Thoracic aorta (tissue), 2 donors: ENCODE measurements at regions not wholly inside any gene's neighbourhood (a gene's known extent, or its start where the extent isn't known, plus 50 kb on each side); places are given as distances from the start of the nearest gene placed in this dataset.

Source experiments
- ATAC-seq: fragments of 150-250 bp; one replicate; pipeline ENCODE4 v1.8.0; 2017; ENCODE audit warnings: low read depth; ENCODE audit not compliant: insufficient number of reproducible peaks, low FRiP score
- DNase-seq: peaks from one replicate; pipeline ENCODE4 v3.0.0-alpha.2; 2020; ENCODE audit warnings: low spot score
- H3K27ac ChIP-seq, 2 donors: fragments of 200-600 bp; sonication (generic); 1 replicate in 1 of 2; 2 replicates in 1 of 2; pipeline ENCODE4 v1.5.1; 2016; ENCODE audit warnings: mild to moderate bottlenecking in 2 of 2, moderate library complexity in 2 of 2
- H3K27me3 ChIP-seq: fragments of 200-600 bp; sonication (generic); replicated peaks from 2 replicates; pipeline ENCODE4 v1.6.0; 2016; ENCODE audit warnings: mild to moderate bottlenecking; ENCODE audit not compliant: insufficient read depth
- H3K36me3 ChIP-seq: fragments of 200-600 bp; sonication (generic); one replicate; pipeline ENCODE4 v1.5.1; 2016
- H3K4me1 ChIP-seq, 2 donors: fragments of 200-600 bp; sonication (generic); 1 replicate in 1 of 2; 2 replicates in 1 of 2; pipeline versions ENCODE4 v1.5.1 to v1.6.0; 2016; ENCODE audit warnings: low read depth in 2 of 2, mild to moderate bottlenecking in 1 of 2; ENCODE audit not compliant: control insufficient read depth in 1 of 2
- H3K4me3 ChIP-seq: fragments of 200-600 bp; sonication (generic); 2 replicates; pipeline ENCODE4 v1.5.1; 2016; ENCODE audit warnings: mild to moderate bottlenecking
- H3K9me3 ChIP-seq: fragments of 200-600 bp; sonication (generic); 2 replicates; pipeline ENCODE4 v1.5.1; 2016
- TF ChIP-seq, protein P1 (sequence below): fragments of 200-600 bp; sonication (generic); IDR thresholded peaks from one replicate; pipeline ENCODE4 v1.5.1; 2019; ENCODE audit warnings: antibody characterized with exemption

DNA sequence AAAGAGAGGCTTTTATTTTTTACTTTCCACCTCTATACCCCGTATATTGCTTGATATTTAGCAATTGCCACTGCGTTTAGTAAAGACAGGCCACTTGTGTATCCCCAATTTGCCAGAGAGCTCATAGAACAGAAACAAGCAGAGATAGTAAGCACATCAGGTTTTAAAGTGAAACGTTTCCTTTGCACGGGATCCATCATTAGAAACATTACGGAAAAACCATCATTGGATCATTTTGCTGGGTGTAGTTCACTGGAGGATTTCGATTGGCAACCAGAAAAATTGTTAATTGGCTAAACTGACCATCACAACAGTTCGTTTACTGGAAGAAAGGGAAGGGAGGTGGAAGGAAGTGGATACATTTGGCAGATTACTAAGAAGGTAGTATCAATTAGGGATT, 149.4 kb upstream of the STK32A start:
- Histone ChIP-seq H3K4me1 (peaks cover 0 to 9% of the 10 kb centered on the region in 2 donors), H3K27ac (no peak overlapping the region), H3K36me3 (no peaks in the 10 kb centered on the region), H3K4me3 (no peak overlapping the region), H3K27me3 (no peaks in the 10 kb centered on the region), H3K9me3 (no peaks in the 10 kb centered on the region)
- DNase-seq (no peak), ATAC-seq (no peak)
- TF ChIP-seq, protein P1, sequence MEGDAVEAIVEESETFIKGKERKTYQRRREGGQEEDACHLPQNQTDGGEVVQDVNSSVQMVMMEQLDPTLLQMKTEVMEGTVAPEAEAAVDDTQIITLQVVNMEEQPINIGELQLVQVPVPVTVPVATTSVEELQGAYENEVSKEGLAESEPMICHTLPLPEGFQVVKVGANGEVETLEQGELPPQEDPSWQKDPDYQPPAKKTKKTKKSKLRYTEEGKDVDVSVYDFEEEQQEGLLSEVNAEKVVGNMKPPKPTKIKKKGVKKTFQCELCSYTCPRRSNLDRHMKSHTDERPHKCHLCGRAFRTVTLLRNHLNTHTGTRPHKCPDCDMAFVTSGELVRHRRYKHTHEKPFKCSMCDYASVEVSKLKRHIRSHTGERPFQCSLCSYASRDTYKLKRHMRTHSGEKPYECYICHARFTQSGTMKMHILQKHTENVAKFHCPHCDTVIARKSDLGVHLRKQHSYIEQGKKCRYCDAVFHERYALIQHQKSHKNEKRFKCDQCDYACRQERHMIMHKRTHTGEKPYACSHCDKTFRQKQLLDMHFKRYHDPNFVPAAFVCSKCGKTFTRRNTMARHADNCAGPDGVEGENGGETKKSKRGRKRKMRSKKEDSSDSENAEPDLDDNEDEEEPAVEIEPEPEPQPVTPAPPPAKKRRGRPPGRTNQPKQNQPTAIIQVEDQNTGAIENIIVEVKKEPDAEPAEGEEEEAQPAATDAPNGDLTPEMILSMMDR, result no peak

DNA sequence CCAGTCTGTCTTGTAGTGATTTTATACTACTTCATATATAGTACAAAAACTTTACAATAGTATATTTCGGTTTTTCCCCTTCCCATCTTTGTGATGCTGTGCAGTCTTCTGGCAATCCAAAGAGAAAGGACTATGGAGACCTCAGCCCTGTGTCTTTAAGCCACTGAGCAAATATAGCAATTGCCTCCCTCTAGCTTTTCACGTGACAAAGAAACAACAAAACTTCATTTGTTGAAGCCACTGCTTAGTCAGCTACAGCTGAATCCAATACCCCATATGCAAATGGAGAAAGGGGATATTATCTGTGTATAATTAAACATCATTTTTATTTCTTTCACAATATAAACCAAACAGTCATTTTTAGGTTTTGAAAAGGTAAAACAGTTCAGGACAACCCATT, 142.8 kb upstream of the STK32A start:
- TF ChIP-seq, protein P1, result no peak

DNA sequence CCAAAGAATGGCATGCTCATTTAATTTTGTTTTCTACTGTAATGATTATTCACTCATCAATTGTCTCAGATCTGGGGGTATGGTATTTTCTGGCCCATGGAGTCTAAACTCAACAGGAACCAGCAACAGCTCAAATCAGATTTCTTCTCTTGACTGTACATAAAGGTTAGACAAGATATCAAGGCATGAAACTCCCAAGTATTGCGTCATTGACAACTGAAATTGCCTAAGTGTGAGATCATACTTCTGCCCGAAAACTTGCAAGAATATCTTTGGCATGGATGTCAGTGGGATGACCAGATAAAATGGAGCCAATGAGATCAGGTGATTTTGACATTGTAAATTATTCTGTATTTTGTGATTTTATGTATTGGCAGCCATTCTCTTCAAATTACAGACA, 141.7 kb upstream of the STK32A start:
- H3K27me3 ChIP-seq, result no peaks in the 10 kb centered on the region
- ATAC-seq, result no peak
- H3K36me3 ChIP-seq, result no peaks in the 10 kb centered on the region
- DNase-seq, result no peak
- H3K4me3 ChIP-seq, result no peak overlapping the region
- H3K27ac ChIP-seq, result no peak overlapping the region
- no peaks in the 10 kb centered on the region for H3K4me1 ChIP-seq
- TF ChIP-seq, protein P1, result no peak
- H3K9me3 ChIP-seq, result no peaks in the 10 kb centered on the region

More for the DNA sequence above, 142.8 kb upstream of the STK32A start:
- DNase-seq, result no peak
- H3K4me1 ChIP-seq, result no peaks in the 10 kb centered on the region
- H3K4me3 ChIP-seq, result no peak overlapping the region
- H3K27me3 ChIP-seq, result no peaks in the 10 kb centered on the region
- no peaks in the 10 kb centered on the region for H3K36me3 ChIP-seq
- H3K9me3 ChIP-seq, result no peaks in the 10 kb centered on the region
- H3K27ac ChIP-seq, result no peak overlapping the region
- no peak for ATAC-seq

DNA sequence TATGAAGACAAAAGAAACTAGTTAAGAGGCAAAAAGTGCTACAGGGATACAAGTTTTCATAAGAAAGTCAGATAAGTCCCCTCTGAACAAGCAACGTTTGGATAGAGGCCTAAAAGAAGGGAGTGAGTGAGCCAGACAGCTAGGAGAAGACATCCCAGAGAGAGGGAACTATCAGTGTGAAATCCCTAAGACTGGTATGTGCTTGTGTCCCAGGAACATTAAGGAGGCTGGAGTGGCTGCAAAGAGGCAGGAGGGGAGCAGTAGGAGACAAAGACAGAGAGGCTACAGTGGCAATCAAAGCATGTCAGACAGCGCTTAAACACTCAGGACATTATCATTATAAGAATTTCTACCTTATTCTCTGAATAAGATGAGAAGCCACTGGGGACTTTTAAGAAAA, 139.1 kb upstream of the STK32A start:
- no peaks in the 10 kb centered on the region for H3K4me1 ChIP-seq

DNA sequence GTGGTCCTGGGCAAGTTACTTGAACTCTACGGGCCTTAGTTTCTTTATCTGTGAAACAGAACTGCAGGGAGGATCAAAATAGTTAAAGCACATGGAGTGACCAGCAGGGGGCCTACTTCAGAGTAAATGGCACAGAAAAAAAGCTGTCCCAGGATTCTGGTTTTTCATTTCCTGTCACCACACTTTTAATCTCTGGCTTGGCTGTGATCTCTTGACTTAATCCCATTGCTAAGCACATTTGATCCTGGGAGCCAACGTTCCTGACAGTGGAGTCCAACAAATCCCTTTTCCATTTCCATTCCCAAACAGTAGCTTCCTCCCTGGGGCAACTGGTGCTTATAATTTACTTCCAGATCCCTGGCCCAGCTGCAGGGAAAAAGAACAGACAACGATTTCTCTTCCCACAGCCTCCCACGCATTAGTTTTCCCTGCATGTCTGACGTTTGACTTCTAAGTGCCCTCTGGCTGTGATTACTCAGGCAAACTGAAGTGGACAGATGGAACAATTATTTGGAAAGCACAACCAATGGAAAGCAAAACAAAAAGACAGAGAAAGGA, 136.5 kb upstream of the STK32A start:
- TF ChIP-seq, protein P1, result peak; percentile 25
- Histone ChIP-seq H3K4me1 (no peaks in the 10 kb centered on the region), H3K36me3 (no peaks in the 10 kb centered on the region), H3K9me3 (no peaks in the 10 kb centered on the region), H3K4me3 (no peak overlapping the region), H3K27ac (no peak overlapping the region), H3K27me3 (no peaks in the 10 kb centered on the region)
- DNase-seq (no peak), ATAC-seq (no peak)

More for the DNA sequence above, 139.1 kb upstream of the STK32A start:
- Histone ChIP-seq H3K9me3 (no peaks in the 10 kb centered on the region), H3K27me3 (no peaks in the 10 kb centered on the region), H3K4me3 (no peak overlapping the region), H3K27ac (no peak overlapping the region), H3K36me3 (no peaks in the 10 kb centered on the region)
- TF ChIP-seq, protein P1, result no peak
- no peak for DNase-seq
- ATAC-seq, result no peak
